BJ (cell line): ENCODE measurements at regions not wholly inside any gene's neighbourhood (a gene's known extent, or its start where the extent isn't known, plus 50 kb on each side); places are given as distances from the start of the nearest gene placed in this dataset.

Experiments
- CTCF ChIA-PET: fragments of 350-600 bp; formaldehyde crosslinking; extraction: SDS; loops from one replicate; lab custom pipeline; 2021; ENCODE audit warnings: antibody characterized with exemption, inconsistent platforms; lab: Yijun Ruan, JAX
- POLR2A ChIA-PET: fragments of 300-600 bp; sonication (Branson Sonifier 250); formaldehyde crosslinking; extraction: SDS; loops from one replicate; lab custom pipeline; 2021; ENCODE audit warnings: antibody characterized with exemption; lab: Charles Lee
- DNase-seq: peaks from one replicate; pipeline ENCODE4 v3.0.0-alpha.2; 2011; ENCODE audit warnings: low read depth
- H3K27me3 ChIP-seq: 2 replicates; pipeline ENCODE4 v1.6.0; 2011; ENCODE audit warnings: low read length; ENCODE audit not compliant: control insufficient read depth, insufficient read depth
- H3K36me3 ChIP-seq: 2 replicates; pipeline ENCODE4 v1.5.1; 2011; ENCODE audit warnings: low read length; ENCODE audit not compliant: control insufficient read depth, insufficient read depth
- H3K4me3 ChIP-seq: 2 replicates; pipeline ENCODE4 v1.5.1; 2011; ENCODE audit warnings: low read depth, mild to moderate bottlenecking, control low read depth, low read length
- TF ChIP-seq, protein P1 (sequence below): IDR thresholded peaks from 2 replicates; pipeline ENCODE4 v1.5.1; 2011; ENCODE audit warnings: low read depth, mild to moderate bottlenecking, control low read depth, inconsistent platforms, low read length, moderate library complexity; ENCODE audit not compliant: insufficient read depth

DNA sequence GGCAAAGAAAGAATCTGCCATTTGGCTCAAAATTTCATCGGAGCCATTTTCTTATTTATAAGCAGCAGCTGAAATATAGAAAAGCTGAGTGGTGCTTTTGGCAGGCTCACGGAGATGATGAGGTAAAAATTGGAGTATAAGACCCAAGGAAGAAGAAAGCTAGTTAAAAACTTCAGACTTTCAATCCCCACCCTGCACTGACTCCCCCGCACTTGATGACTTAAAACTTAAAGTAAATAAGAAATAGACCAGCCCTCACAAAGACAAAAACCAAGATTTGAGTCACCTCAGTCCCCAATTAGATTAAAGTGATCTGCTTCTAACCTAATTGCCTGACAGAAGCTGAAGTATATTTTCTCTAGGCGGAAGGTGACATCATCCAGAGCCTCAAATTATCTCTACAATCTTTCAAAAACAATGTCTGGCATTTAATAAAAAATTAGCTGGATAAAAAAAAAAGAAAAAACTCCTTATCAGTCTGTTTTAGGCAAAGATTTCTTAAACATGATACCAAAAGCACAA is 124.0 kb upstream of the PJA2 start:
- H3K4me3 ChIP-seq, result no peak overlapping the region
- CTCF ChIA-PET, result no interaction called here
- H3K27me3 ChIP-seq, result no peaks in the 10 kb centered on the region
- peak; percentile 5 for DNase-seq
- no peaks in the 10 kb centered on the region for H3K36me3 ChIP-seq
- POLR2A ChIA-PET, result no interaction called here
- TF ChIP-seq, protein P1, sequence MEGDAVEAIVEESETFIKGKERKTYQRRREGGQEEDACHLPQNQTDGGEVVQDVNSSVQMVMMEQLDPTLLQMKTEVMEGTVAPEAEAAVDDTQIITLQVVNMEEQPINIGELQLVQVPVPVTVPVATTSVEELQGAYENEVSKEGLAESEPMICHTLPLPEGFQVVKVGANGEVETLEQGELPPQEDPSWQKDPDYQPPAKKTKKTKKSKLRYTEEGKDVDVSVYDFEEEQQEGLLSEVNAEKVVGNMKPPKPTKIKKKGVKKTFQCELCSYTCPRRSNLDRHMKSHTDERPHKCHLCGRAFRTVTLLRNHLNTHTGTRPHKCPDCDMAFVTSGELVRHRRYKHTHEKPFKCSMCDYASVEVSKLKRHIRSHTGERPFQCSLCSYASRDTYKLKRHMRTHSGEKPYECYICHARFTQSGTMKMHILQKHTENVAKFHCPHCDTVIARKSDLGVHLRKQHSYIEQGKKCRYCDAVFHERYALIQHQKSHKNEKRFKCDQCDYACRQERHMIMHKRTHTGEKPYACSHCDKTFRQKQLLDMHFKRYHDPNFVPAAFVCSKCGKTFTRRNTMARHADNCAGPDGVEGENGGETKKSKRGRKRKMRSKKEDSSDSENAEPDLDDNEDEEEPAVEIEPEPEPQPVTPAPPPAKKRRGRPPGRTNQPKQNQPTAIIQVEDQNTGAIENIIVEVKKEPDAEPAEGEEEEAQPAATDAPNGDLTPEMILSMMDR, result no peak

DNA sequence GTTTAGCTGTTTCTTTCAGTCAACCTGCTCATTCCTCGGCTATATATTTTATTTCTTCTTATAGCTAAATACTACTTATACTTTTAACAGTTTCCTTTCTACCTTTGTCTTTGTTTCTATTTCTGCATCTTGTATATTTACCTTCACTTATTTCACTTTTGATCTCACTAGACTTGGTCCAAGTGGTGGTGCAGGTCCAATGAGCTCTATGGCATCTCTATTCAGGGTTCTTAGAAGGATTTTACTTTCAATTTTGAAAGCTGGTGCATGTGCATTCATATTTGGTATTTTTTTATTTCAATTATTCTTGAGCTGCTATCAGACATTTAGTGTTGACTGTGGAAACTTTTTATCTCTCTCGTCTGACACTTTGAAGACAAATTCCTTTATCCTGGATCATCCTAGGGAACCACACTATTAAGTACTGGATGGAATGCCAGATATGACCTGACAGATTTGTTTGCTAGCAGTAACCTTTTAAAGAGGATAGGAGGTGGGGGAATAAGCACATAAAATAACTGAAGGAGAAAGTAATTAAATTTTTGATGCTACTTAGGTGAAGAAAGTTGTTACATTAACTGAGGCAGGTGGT is 123.1 kb upstream of the PJA2 start:
- Histone ChIP-seq H3K36me3 (no peaks in the 10 kb centered on the region), H3K27me3 (no peaks in the 10 kb centered on the region), H3K4me3 (no peak overlapping the region)
- ChIA-PET POLR2A (no interaction called here), CTCF (no interaction called here)
- TF ChIP-seq, protein P1, result no peak
- no peak for DNase-seq

DNA sequence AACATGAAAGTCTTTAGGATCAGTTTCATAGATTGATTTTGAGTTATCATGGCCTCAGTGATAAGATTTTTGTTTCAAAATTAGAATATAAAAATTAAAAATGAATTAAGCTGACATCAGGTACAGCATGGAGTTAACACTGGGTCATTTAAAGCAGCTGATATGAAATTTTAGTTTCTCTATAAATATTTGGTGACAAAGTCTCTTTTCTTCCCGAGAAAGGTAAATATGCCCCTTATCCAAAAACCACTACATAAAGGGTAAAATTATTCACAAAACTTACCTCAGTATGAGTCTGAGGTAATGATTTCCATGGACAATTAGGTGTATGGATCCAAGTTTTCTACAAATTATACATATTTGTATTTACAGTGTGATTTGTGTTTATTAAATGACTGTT is 121.5 kb upstream of the PJA2 start:
- TF ChIP-seq, protein P1, result no peak
- H3K36me3 ChIP-seq, result no peaks in the 10 kb centered on the region
- no peak for DNase-seq
- ChIA-PET CTCF (no interaction called here), POLR2A (no interaction called here)
- no peaks in the 10 kb centered on the region for H3K27me3 ChIP-seq
- no peak overlapping the region for H3K4me3 ChIP-seq

DNA sequence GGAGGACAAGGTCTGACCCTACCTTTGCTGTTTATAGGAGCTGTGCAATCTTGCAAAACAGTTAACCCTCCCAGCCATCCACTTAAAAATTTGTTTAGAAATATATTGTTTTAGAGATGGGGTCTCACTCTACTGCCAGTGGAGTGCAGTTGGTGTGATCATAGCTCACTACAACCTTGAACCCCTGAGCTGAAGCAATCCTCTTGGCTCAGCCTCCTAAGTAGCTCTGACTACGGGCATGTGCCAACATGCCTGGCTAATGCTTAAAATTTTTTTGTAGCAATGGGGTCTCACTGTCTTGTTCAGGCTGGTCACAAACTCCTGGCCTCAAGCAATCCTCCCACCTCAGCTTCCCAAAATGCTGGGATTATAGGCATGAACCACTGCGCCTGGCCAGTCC is 120.2 kb upstream of the PJA2 start:
- Histone ChIP-seq H3K36me3 (no peaks in the 10 kb centered on the region), H3K27me3 (no peaks in the 10 kb centered on the region), H3K4me3 (no peak overlapping the region)
- ChIA-PET CTCF (no interaction called here), POLR2A (no interaction called here)
- TF ChIP-seq, protein P1, result no peak
- DNase-seq, result no peak

DNA sequence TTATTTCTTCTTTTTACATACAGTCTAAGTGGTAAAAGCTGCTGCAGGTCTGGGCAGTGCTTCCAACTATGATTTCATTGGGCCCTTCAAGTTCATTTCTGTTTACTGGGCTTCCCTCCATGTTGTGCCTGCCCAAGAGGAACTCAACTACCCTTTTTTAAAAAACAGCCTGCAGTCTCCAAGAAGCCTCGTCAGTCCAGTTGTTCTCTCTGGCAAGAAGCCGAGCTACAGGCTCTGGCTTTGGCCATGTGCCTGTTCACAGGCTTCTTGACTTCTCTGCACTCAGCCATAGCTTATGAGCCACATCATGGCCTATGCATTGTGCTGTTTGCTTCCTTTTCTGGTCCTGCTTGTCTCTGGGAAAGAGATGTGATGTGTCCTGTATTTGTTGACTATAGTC is 119.7 kb upstream of the PJA2 start:
- POLR2A ChIA-PET, result no interaction called here
- CTCF ChIA-PET, result no interaction called here
- no peak for DNase-seq

More for the DNA sequence above, 119.7 kb upstream of the PJA2 start:
- TF ChIP-seq, protein P1, result no peak
- H3K36me3 ChIP-seq, result no peaks in the 10 kb centered on the region
- no peak overlapping the region for H3K4me3 ChIP-seq
- H3K27me3 ChIP-seq, result no peaks in the 10 kb centered on the region
